Activated gamma-delta T cell treated with Interleukin-2 at 50 U/mL for 16 hours (primary cell): ENCODE measurements at regions not wholly inside any gene's neighbourhood (a gene's known extent, or its start where the extent isn't known, plus 50 kb on each side); places are given as distances from the start of the nearest gene placed in this dataset.
"Not testable (repeated sequence)": the region's sequence is repeated elsewhere in the genome, so short reads cannot be mapped to it uniquely, and the experiment has no call there.

ENCODE experiments used
- DNase-seq: peaks from one replicate; pipeline ENCODE4 v3.0.0-alpha.2; 2020

GRCh38 chr7:87007038-87007437 lies 52.4 kb downstream of the ELAPOR2 start:
- no peak for DNase-seq

GRCh38 chr7:87004956-87005355 lies 54.5 kb downstream of the ELAPOR2 start:
- DNase-seq, result no peak

- no peak for DNase-seq
Observed at GRCh38 chr7:87003872-87004798, 55.3 kb downstream of the ELAPOR2 start.

GRCh38 chr7:87001214-87001613 lies 58.2 kb downstream of the ELAPOR2 start:
- no peak for DNase-seq

GRCh38 chr7:87000344-87000743 lies 59.1 kb downstream of the ELAPOR2 start:
- no peak for DNase-seq

GRCh38 chr7:86999750-87000149 lies 59.7 kb downstream of the ELAPOR2 start:
- DNase-seq, result no peak

GRCh38 chr7:86995814-86996213 lies 63.6 kb downstream of the ELAPOR2 start:
- DNase-seq, result no peak

GRCh38 chr7:86995052-86995725 lies 64.3 kb downstream of the ELAPOR2 start:
- DNase-seq, result no peak

- no peak for DNase-seq
Observed at GRCh38 chr7:86991771-86992191, 67.7 kb downstream of the ELAPOR2 start.

- DNase-seq, result no peak
Observed at GRCh38 chr7:86991093-86991769, 68.2 kb downstream of the ELAPOR2 start.

- DNase-seq, result no peak
Observed at GRCh38 chr7:86989407-86989806, 70.0 kb downstream of the ELAPOR2 start.

- not testable (repeated sequence) for DNase-seq
Observed at GRCh38 chr7:86987834-86988233, 71.6 kb downstream of the ELAPOR2 start.

- DNase-seq, result not testable (repeated sequence)
Observed at GRCh38 chr7:86987358-86987757, 72.1 kb downstream of the ELAPOR2 start.

- not testable (repeated sequence) for DNase-seq
Observed at GRCh38 chr7:86985342-86985741, 74.1 kb downstream of the ELAPOR2 start.

GRCh38 chr7:86983654-86984053 lies 75.8 kb downstream of the ELAPOR2 start:
- not testable (repeated sequence) for DNase-seq

- DNase-seq, result not testable (repeated sequence)
Observed at GRCh38 chr7:86981937-86982336, 77.5 kb downstream of the ELAPOR2 start.

- no peak for DNase-seq
Observed at GRCh38 chr7:86981127-86981526, 78.3 kb downstream of the ELAPOR2 start.

- no peak for DNase-seq
Observed at GRCh38 chr7:86980223-86980622, 79.2 kb downstream of the ELAPOR2 start.

GRCh38 chr7:86978808-86979506 lies 80.5 kb downstream of the ELAPOR2 start:
- no peak for DNase-seq

- no peak for DNase-seq
Observed at GRCh38 chr7:86976958-86977357, 82.5 kb downstream of the ELAPOR2 start.

- no peak for DNase-seq
Observed at GRCh38 chr7:86975914-86976313, 83.5 kb downstream of the ELAPOR2 start.

- no peak for DNase-seq
Observed at GRCh38 chr7:86975449-86975848, 84.0 kb downstream of the ELAPOR2 start.

- DNase-seq, result no peak
Observed at GRCh38 chr7:86972072-86972471, 87.4 kb downstream of the ELAPOR2 start.
